OCI-LY1 (cell line): ENCODE measurements at regions not wholly inside any gene's neighbourhood (a gene's known extent, or its start where the extent isn't known, plus 50 kb on each side); places are given as distances from the start of the nearest gene placed in this dataset.

Experiments used
- H2AFZ ChIP-seq: fragments of 200-600 bp; sonication (generic), shearing (Covaris generic); 2 replicates; pipeline ENCODE4 v1.6.0; 2014; ENCODE audit warnings: antibody characterized with exemption, mild to moderate bottlenecking, low read length
- H3F3A ChIP-seq: fragments of 200-600 bp; sonication (generic), shearing (Covaris generic); 2 replicates; pipeline ENCODE4 v1.6.0; 2014; ENCODE audit warnings: mild to moderate bottlenecking, antibody characterized with exemption, low read length, moderate library complexity; ENCODE audit not compliant: insufficient read depth
- H3K27ac ChIP-seq: fragments of 200-600 bp; sonication (generic); 2 replicates; pipeline ENCODE4 v1.5.1; 2014; ENCODE audit warnings: low read length, mixed run types, mild to moderate bottlenecking, low read depth; ENCODE audit not compliant: poor library complexity, severe bottlenecking
- H3K27me3 ChIP-seq: fragments of 200-600 bp; sonication (generic); 2 replicates; pipeline ENCODE4 v1.6.0; 2014; ENCODE audit warnings: antibody characterized with exemption, mild to moderate bottlenecking, low read length, moderate library complexity; ENCODE audit not compliant: insufficient read depth
- H3K36me3 ChIP-seq: fragments of 200-600 bp; sonication (generic); 2 replicates; pipeline ENCODE4 v1.6.1; 2014; ENCODE audit warnings: mild to moderate bottlenecking, antibody characterized with exemption, low read length, moderate library complexity, mixed read lengths; ENCODE audit not compliant: insufficient read depth
- H3K4me1 ChIP-seq: fragments of 200-600 bp; sonication (generic); 2 replicates; pipeline ENCODE4 v1.5.1; 2014; ENCODE audit warnings: mild to moderate bottlenecking, low read length, moderate library complexity; ENCODE audit not compliant: insufficient read depth, severe bottlenecking
- H3K4me2 ChIP-seq: fragments of 200-600 bp; sonication (generic), shearing (Covaris generic); 2 replicates; pipeline ENCODE4 v1.6.1; 2014; ENCODE audit warnings: low read length
- H3K4me3 ChIP-seq: fragments of 200-600 bp; sonication (generic); 2 replicates; pipeline ENCODE4 v1.5.1; 2014; ENCODE audit warnings: low read length, low read depth, mild to moderate bottlenecking, mixed read lengths; ENCODE audit not compliant: poor library complexity, severe bottlenecking
- H3K79me2 ChIP-seq: fragments of 200-600 bp; shearing (Covaris generic); 2 replicates; pipeline ENCODE4 v1.6.1; 2016; ENCODE audit warnings: mixed run types, low read length, mixed read lengths; ENCODE audit not compliant: insufficient read depth
- H3K9ac ChIP-seq: fragments of 200-600 bp; sonication (generic), shearing (Covaris generic); 2 replicates; pipeline ENCODE4 v1.6.1; 2014; ENCODE audit warnings: mild to moderate bottlenecking, low read length, mixed read lengths
- H3K9me2 ChIP-seq: fragments of 200-600 bp; sonication (generic), shearing (Covaris generic); 2 replicates; pipeline ENCODE4 v1.6.1; 2014; ENCODE audit warnings: low read depth, mild to moderate bottlenecking, low read length, mixed read lengths
- H3K9me3 ChIP-seq: fragments of 200-600 bp; shearing (Covaris generic); 2 replicates; pipeline ENCODE4 v1.6.1; 2014; ENCODE audit warnings: low read length, mixed read lengths
- H4K20me1 ChIP-seq: fragments of 200-600 bp; sonication (generic), shearing (Covaris generic); 2 replicates; pipeline ENCODE4 v1.6.0; 2016; ENCODE audit warnings: mild to moderate bottlenecking, low read length; ENCODE audit not compliant: insufficient read depth
- CTCF ChIP-seq: fragments of 200-600 bp; sonication (generic), shearing (Covaris generic); IDR thresholded peaks from 2 replicates; pipeline ENCODE4 v1.5.1; 2017; ENCODE audit warnings: mild to moderate bottlenecking, antibody characterized with exemption, low read length, moderate library complexity, mixed read lengths
- EZH2 ChIP-seq: fragments of 200-600 bp; sonication (generic), shearing (Covaris generic); IDR thresholded peaks from 2 replicates; pipeline ENCODE4 v1.8.0; 2017; ENCODE audit warnings: borderline replicate concordance, mixed run types, mild to moderate bottlenecking, antibody characterized with exemption, low read length, moderate library complexity, mixed read lengths

GRCh38 chr6:43897571-43898302 is 127.7 kb downstream of the VEGFA start:
- H3K4me2 ChIP-seq = no peak overlapping the region
- H3K4me1 ChIP-seq = no peaks in the 10 kb centered on the region
- H3K4me3 ChIP-seq = no peak overlapping the region
- H3K27me3 ChIP-seq = peaks cover 5% of the 10 kb centered on the region; the same call in 1 of the 2 replicates
- no peaks in the 10 kb centered on the region for H3K9me3 ChIP-seq
- TF ChIP-seq CTCF = no peak
- H4K20me1 ChIP-seq = no peaks in the 10 kb centered on the region
- no peak overlapping the region for H3K27ac ChIP-seq
- H3K79me2 ChIP-seq = no peaks in the 10 kb centered on the region
- no peak overlapping the region for H3K9ac ChIP-seq
- H3F3A ChIP-seq = no peaks in the 10 kb centered on the region
- H2AFZ ChIP-seq = no peak overlapping the region
- H3K9me2 ChIP-seq = no peaks in the 10 kb centered on the region
- no peaks in the 10 kb centered on the region for H3K36me3 ChIP-seq

GRCh38 chr6:43896329-43897255 is 126.6 kb downstream of the VEGFA start:
- no peak overlapping the region for H3K4me3 ChIP-seq
- no peak overlapping the region for H2AFZ ChIP-seq
- H3K9me2 ChIP-seq = no peaks in the 10 kb centered on the region
- H4K20me1 ChIP-seq = no peaks in the 10 kb centered on the region
- no peak overlapping the region for H3K9ac ChIP-seq
- no peaks in the 10 kb centered on the region for H3F3A ChIP-seq
- TF ChIP-seq CTCF (no peak), EZH2 (no peak)
- H3K27ac ChIP-seq = no peak overlapping the region
- no peak overlapping the region for H3K4me2 ChIP-seq
- no peaks in the 10 kb centered on the region for H3K4me1 ChIP-seq
- H3K9me3 ChIP-seq = no peaks in the 10 kb centered on the region
- H3K27me3 ChIP-seq = peaks cover 5% of the 10 kb centered on the region; the same call in 1 of the 2 replicates
- H3K36me3 ChIP-seq = no peaks in the 10 kb centered on the region
- H3K79me2 ChIP-seq = no peaks in the 10 kb centered on the region

DNA sequence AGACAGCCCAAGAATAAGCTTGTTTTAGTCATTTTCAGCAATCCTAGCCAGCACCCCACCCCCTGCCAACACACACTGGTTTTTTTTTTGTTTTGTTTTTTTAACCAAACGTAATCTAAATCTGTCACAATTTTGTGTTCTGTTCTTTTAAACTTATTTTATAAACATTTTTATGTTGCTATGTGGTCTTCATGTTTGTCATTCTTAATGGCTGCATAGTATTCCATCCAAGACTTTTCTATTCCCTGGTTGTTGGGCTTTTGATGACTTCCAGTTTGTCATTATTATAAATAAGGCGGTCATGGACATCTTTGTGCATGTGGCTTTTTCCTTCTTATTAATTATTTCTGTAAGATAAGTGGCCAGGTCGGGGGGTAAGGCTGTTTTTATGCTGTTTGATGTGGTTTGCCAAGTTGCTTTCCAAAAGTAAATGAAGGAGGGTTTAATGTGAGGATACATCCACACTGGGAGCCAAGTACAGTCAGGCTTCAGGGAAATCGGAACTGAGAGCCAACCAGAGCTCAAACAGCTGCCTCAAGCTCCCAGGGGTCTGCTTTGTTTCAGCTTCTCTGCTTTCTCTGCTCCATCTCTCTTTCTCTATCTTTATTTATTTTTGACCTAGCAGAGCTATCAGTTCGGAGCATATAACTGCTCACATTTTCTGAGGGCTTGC is 125.8 kb downstream of the VEGFA start:
- Histone ChIP-seq H3F3A (no peaks in the 10 kb centered on the region), H3K79me2 (no peaks in the 10 kb centered on the region), H3K4me2 (no peak overlapping the region), H3K36me3 (no peaks in the 10 kb centered on the region), H3K4me3 (no peak overlapping the region), H2AFZ (no peak overlapping the region), H3K27ac (no peak overlapping the region), H3K27me3 (peaks cover 5% of the 10 kb centered on the region; the same call in 1 of the 2 replicates), H3K4me1 (no peaks in the 10 kb centered on the region), H3K9ac (no peak overlapping the region), H3K9me2 (no peaks in the 10 kb centered on the region), H3K9me3 (no peaks in the 10 kb centered on the region), H4K20me1 (no peaks in the 10 kb centered on the region)
- TF ChIP-seq EZH2 = no peak
- TF ChIP-seq CTCF = no peak
